ENCODE measurements at regions not wholly inside any gene's neighbourhood (a gene's known extent, or its start where the extent isn't known, plus 50 kb on each side); places are given as distances from the start of the nearest gene placed in this dataset.

GRCh38 chr9:38175423-38175822 lies 106.4 kb upstream of the SHB start:
- TF ChIP-seq EZH2 (IDR thresholded peaks at IDR 0.05) (no peak), POLR2AphosphoS5 (IDR thresholded peaks at IDR 0.05; ENCODE audit: borderline replicate concordance, low read depth, low read length) (no peak)

All from SK-N-MC (cell line).